GM12878 (cell line): ENCODE measurements at regions not wholly inside any gene's neighbourhood (a gene's known extent, or its start where the extent isn't known, plus 50 kb on each side); places are given as distances from the start of the nearest gene placed in this dataset.

Source experiments
- ATAC-seq: fragments of 200-7000 bp; cut with Tn5 transposase; 3 replicates; pipeline ENCODE4 v1.9.1; 2020; ENCODE audit warnings: mild to moderate bottlenecking, moderate library complexity
- BruUV-seq: library from RNA; stranded (reverse); fragments of 400-500 nt; replicated peaks from 2 replicates; lab custom pipeline; 2021; lab: Mats Ljungman, UMichigan
- CTCF ChIA-PET: fragments of 300-600 bp; sonication (Branson Sonifier 250); formaldehyde crosslinking; extraction: SDS; loops from one replicate; lab custom pipeline; 2021; ENCODE audit warnings: inconsistent platforms; lab: Yijun Ruan, JAX
- POLR2A ChIA-PET: fragments of 350-600 bp; formaldehyde crosslinking; extraction: SDS; loops from one replicate; lab custom pipeline; 2021; ENCODE audit warnings: inconsistent platforms; lab: Charles Lee
- RAD21 ChIA-PET: fragments of 300-600 bp; sonication (Branson Sonifier 250); formaldehyde crosslinking; loops from one replicate; lab custom pipeline; 2023; ENCODE audit warnings: antibody characterized with exemption; ENCODE audit not compliant: unreplicated experiment; lab: Charles Lee
- SMC1A ChIA-PET: fragments of 300-600 bp; sonication (Branson Sonifier 250); formaldehyde crosslinking; loops from one replicate; lab custom pipeline; 2023; ENCODE audit not compliant: unreplicated experiment, uncharacterized antibody; lab: Charles Lee
- DNase-seq: peaks from one replicate; pipeline ENCODE4 v3.0.0-alpha.2; 2011; ENCODE audit warnings: low read depth, low spot score
- FAIRE-seq: peaks from 3 replicates; lab custom pipeline; 2011; peaks lifted over from hg19 to GRCh38; lab: Jason Lieb, UNC
- H2AFZ ChIP-seq: 2 replicates; pipeline ENCODE4 v1.6.0; 2011; ENCODE audit warnings: low read depth, low read length, control low read depth; ENCODE audit not compliant: control insufficient read depth
- H3K27ac ChIP-seq: 2 replicates; pipeline ENCODE4 v1.5.1; 2011; ENCODE audit warnings: control low read depth; ENCODE audit not compliant: control insufficient read depth, insufficient read depth
- H3K27me3 ChIP-seq, 2 experiments: replicated peaks in 1 of 2; 2 replicates each; pipeline versions ENCODE4 v1.6.0 to v1.6.1; 2011; ENCODE audit warnings: low read length in 1 of 2; ENCODE audit not compliant: control insufficient read depth in 2 of 2, insufficient read depth in 2 of 2
- H3K36me3 ChIP-seq, 2 experiments: 2 replicates each; pipeline ENCODE4 v1.5.1; 2011; ENCODE audit warnings: low read length in 1 of 2; ENCODE audit not compliant: control insufficient read depth in 2 of 2, insufficient read depth in 2 of 2
- H3K4me1 ChIP-seq: 2 replicates; pipeline ENCODE4 v1.6.1; 2011; ENCODE audit warnings: mild to moderate bottlenecking, low read length, moderate library complexity, mixed read lengths; ENCODE audit not compliant: control insufficient read depth, insufficient read depth
- H3K4me2 ChIP-seq: 2 replicates; pipeline ENCODE4 v1.6.0; 2011; ENCODE audit warnings: control low read depth; ENCODE audit not compliant: control insufficient read depth, insufficient read depth
- H3K4me3 ChIP-seq: fragments of 200-600 bp; sonication (generic); 2 replicates; pipeline ENCODE4 v1.5.1; 2016
- H3K79me2 ChIP-seq: 2 replicates; pipeline ENCODE4 v1.6.0; 2011; ENCODE audit warnings: low read length; ENCODE audit not compliant: control insufficient read depth, insufficient read depth
- H3K9ac ChIP-seq: 2 replicates; pipeline ENCODE4 v1.8.0; 2011; ENCODE audit warnings: low read length, control low read depth, mixed read lengths; ENCODE audit not compliant: control insufficient read depth, insufficient read depth
- H3K9me3 ChIP-seq: replicated peaks from 3 replicates; pipeline ENCODE4 v1.5.1; 2011; ENCODE audit warnings: mild to moderate bottlenecking, low read length; ENCODE audit not compliant: control insufficient read depth, insufficient read depth
- H4K20me1 ChIP-seq: 2 replicates; pipeline ENCODE4 v1.6.0; 2011; ENCODE audit not compliant: control insufficient read depth, insufficient read depth
- HDAC2 ChIP-seq: fragments of 200-600 bp; sonication (generic); IDR thresholded peaks from 2 replicates; pipeline ENCODE4 v1.6.1; 2017
- NRF1 ChIP-seq: conservative IDR thresholded peaks from 2 replicates; pipeline ENCODE4 v1.6.1; 2011; ENCODE audit warnings: mild to moderate bottlenecking, low read depth, low read length, improper control_type of control experiment
- SMARCA5 ChIP-seq: fragments of 450-650 bp; IDR thresholded peaks from 2 replicates; pipeline ENCODE4 v1.6.1; 2017; ENCODE audit warnings: mild to moderate bottlenecking
- SMC3 ChIP-seq: IDR thresholded peaks from 2 replicates; pipeline ENCODE4 v1.6.1; 2011; ENCODE audit warnings: low read length, improper control_type of control experiment, borderline replicate concordance
- TAF1 ChIP-seq: IDR thresholded peaks from 2 replicates; pipeline ENCODE4 v1.6.1; 2011; ENCODE audit warnings: mild to moderate bottlenecking, low read depth, low read length, borderline replicate concordance
- WGBS: methylation state at CpG from one replicate; pipeline ENCODE4 v1.1.6; 2016; ENCODE audit warnings: low lambda C conversion rate; ENCODE audit not compliant: insufficient replicate concordance, insufficient coverage; ENCODE audit errors: missing lambda C conversion rate; 5-methylcytosine and 5-hydroxymethylcytosine counted together
- in situ Hi-C: fragments of 300-500 bp; cut with MboI; formaldehyde crosslinking; loops from 9 replicates; pipeline ENCODE4 v1.14.3; 2018; ENCODE audit warnings: mixed read lengths
- intact Hi-C: fragments of 100-400 bp; cut with micrococcal nuclease; formaldehyde crosslinking; loops from one replicate; pipeline ENCODE4 v1.14.2; 2022; ENCODE audit not compliant: unreplicated experiment
- TF ChIP-seq, protein P1 (sequence below): fragments of 450-650 bp; IDR thresholded peaks from 2 replicates; pipeline ENCODE4 v1.6.1; 2014; ENCODE audit warnings: mild to moderate bottlenecking
- TF ChIP-seq, protein P2 (sequence below): fragments of 450-650 bp; IDR thresholded peaks from 2 replicates; pipeline ENCODE4 v1.6.1; 2016; ENCODE audit warnings: mild to moderate bottlenecking

DNA sequence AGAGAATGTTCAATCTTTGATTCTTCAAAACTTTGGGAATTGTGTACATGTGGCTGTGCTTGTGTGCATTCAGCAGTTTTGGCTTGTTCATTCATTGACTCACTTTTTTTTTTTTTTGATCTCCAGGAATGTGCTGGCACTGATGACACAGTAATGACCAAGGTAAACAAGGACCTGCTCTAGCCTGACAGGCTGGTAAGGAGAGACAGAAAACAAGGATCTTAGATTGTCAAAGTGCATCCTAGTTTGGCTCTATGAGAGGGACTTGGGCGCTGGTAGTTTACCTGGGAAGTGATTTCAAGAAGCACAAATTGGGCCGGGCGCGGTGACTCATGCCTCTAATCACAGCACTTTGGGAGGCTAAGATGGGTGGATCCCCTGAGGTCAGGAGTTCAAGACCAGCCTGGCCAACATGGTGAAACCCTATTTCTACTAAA is 233.1 kb upstream of the WSCD1 start:
- no peak overlapping the region for H3K4me2 ChIP-seq
- ChIA-PET SMC1A (no interaction called here), RAD21 (no interaction called here), CTCF (no interaction called here), POLR2A (no interaction called here)
- no peaks in the 10 kb centered on the region for H3K4me1 ChIP-seq
- H3K9me3 ChIP-seq = no peaks in the 10 kb centered on the region
- no peaks in the 10 kb centered on the region for H3K27me3 ChIP-seq
- no peak for DNase-seq
- H4K20me1 ChIP-seq = no peaks in the 10 kb centered on the region
- no peaks in the 10 kb centered on the region for H3K36me3 ChIP-seq
- no peak overlapping the region for H3K4me3 ChIP-seq
- TF ChIP-seq HDAC2 (no peak), SMC3 (no peak), NRF1 (no peak), TAF1 (no peak), SMARCA5 (no peak)
- TF ChIP-seq, protein P1, sequence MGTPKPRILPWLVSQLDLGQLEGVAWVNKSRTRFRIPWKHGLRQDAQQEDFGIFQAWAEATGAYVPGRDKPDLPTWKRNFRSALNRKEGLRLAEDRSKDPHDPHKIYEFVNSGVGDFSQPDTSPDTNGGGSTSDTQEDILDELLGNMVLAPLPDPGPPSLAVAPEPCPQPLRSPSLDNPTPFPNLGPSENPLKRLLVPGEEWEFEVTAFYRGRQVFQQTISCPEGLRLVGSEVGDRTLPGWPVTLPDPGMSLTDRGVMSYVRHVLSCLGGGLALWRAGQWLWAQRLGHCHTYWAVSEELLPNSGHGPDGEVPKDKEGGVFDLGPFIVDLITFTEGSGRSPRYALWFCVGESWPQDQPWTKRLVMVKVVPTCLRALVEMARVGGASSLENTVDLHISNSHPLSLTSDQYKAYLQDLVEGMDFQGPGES = no peak
- TF ChIP-seq, protein P2, sequence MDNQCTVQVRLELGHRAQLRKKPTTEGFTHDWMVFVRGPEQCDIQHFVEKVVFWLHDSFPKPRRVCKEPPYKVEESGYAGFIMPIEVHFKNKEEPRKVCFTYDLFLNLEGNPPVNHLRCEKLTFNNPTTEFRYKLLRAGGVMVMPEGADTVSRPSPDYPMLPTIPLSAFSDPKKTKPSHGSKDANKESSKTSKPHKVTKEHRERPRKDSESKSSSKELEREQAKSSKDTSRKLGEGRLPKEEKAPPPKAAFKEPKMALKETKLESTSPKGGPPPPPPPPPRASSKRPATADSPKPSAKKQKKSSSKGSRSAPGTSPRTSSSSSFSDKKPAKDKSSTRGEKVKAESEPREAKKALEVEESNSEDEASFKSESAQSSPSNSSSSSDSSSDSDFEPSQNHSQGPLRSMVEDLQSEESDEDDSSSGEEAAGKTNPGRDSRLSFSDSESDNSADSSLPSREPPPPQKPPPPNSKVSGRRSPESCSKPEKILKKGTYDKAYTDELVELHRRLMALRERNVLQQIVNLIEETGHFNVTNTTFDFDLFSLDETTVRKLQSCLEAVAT = no peak
- intact Hi-C loops (no loop called here), in situ Hi-C loops (no loop called here)
- WGBS = 55% methylated on average over 4 of the region's 4 CpGs
- BruUV-seq = no TSS peak
- no peak overlapping the region for H2AFZ ChIP-seq
- H3K27ac ChIP-seq = no peak overlapping the region
- ATAC-seq = no peak
- no peaks in the 10 kb centered on the region for H3K79me2 ChIP-seq
- H3K9ac ChIP-seq = no peak overlapping the region
- FAIRE-seq = no peak
